ENCODE measurements at regions not wholly inside any gene's neighbourhood (a gene's known extent, or its start where the extent isn't known, plus 50 kb on each side); places are given as distances from the start of the nearest gene placed in this dataset.
"Not testable (repeated sequence)": the region's sequence is repeated elsewhere in the genome, so short reads cannot be mapped to it uniquely, and the experiment has no call there.

DNA sequence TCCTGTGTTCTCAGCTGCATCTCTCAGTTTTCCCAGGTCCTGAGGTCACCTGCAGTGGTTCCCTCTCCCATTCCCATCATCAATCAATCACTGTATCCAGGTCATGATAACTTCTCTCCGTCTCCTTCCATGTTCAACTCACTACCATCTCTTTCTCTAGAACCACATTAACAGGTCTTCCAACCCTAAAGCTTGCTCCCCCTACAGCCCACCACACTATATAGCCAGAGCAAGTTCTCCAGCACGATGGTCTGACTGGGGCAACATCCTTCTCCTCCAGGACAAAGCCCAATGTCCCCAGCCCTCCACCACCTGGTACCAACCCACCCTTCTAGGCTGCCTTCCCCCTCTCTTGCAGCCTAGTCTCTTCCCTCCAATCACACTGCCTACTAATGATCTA lies 241.6 kb downstream of the CDK5RAP2 start:
- DNase-seq (ENCODE audit: low read depth in 3 of 3), result no peak

DNA sequence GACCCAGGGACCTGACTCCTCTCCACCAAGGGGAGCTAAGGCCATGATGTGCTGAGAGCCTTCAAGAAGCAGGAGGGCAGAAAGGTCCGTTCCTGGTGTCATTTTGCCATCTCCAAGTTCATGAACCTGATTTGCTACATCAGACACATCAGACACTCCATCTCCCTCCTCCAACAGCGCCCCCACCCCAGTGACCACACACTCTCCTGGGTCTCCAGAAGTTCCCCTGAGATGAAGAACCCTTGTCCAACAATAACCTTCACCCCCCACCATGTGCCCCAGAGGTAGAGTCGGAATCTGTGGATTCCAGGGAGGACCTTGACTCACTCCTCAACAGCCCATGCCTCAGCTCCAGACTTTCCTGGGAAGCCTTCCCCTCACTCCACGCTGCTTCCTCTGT lies 242.8 kb downstream of the CDK5RAP2 start:
- DNase-seq (ENCODE audit: low read depth in 3 of 3), result no peak

DNA sequence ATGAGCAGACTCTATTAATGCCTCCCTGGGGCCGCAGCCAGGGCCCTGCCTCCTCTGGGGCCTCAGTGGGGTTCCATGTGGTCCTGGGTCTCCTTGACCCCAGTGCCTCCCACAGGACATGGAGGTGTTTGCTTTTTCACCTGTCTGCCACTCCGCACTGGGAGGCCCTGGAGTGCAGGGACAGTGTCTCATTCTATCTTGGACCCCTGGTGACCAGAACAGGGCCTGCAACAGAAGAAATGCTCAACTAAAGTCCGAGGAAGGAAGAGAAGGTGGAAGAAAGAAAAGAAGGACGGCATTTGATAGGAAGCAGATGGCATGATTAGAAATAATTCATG lies 243.2 kb downstream of the CDK5RAP2 start:
- no peak for DNase-seq (ENCODE audit: low read depth in 3 of 3)

GRCh38 chr9:120336021-120336752 lies 243.8 kb downstream of the CDK5RAP2 start:
- DNase-seq (ENCODE audit: low read depth in 3 of 3), result no peak

- no peak for DNase-seq (ENCODE audit: low read depth in 3 of 3)
Observed at GRCh38 chr9:120331913-120332312, 248.1 kb downstream of the CDK5RAP2 start.

DNA sequence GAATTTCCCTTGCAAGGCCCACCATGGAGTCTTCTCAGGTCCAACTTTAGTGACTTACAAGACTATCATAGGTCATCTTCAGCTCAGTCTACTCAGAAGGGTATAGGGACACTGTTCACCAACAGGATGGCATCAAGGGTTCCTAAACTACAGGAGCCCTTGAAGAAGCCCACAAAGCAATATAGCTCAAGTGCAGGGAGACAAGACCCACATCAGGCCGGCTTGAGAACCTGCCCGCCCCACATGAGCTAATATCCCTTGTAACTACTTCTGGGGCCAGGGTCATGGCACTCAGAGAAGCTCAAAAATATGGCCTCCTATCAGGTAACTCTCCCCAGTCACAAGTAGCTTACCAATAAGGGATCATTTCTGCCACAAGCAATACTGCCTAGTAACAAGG lies 249.9 kb downstream of the CDK5RAP2 start:
- no peak for DNase-seq (ENCODE audit: low read depth in 3 of 3)

DNA sequence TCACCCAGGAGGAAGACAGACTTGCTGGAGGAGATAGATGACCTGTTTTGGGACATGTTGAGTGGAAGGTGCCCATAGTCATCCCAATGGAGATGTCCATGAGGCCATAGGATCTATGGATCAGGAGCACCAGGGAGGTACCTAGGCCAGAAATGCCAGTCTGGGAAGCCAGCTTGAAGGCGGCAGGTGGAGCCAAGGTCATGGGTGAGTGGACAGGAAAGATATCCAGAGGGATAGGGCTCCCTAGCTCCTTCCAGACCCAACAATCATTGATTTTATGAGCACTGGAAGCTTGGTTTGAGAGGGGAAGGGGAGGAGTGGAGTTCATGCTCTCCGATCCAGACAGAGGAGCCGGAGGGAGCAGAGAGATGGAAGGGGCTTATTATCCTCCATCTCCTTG lies 252.6 kb downstream of the CDK5RAP2 start:
- DNase-seq (ENCODE audit: low read depth in 3 of 3), result no peak

- no peak for DNase-seq (ENCODE audit: low read depth in 3 of 3)
Observed at GRCh38 chr9:120326049-120326693, 253.8 kb downstream of the CDK5RAP2 start.

DNA sequence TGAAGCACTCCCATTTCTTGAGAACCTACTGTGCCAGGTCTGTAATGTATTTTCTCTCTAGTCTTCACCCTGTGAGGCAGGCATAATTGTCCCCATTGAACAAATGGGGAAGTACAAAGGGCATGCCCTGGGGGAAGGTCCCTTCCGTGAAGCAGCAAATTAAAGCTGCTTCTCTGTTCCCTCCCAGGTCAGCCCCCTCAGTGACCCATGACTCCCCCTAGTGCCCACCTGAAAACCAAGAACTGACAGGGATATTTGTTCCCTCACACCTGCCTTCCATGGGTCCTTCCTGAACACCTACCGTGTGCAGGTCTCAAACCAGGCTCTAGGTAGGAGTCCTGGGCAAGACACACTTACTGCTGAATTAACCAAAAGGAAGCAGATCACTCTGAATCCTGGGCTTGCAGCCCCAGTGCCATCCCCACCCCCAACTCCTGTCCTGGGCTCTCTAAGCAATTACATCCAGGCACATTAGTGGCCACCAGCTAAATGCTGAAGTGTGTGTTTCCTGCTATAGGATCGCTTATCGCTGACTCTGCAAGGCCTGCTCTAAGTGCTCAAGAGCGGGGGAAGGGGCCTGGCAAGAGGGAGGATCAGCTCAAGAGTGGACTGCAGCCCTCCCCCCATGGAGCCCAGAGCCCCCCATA lies 254.8 kb downstream of the CDK5RAP2 start:
- DNase-seq (ENCODE audit: low read depth in 3 of 3), result no peak

DNA sequence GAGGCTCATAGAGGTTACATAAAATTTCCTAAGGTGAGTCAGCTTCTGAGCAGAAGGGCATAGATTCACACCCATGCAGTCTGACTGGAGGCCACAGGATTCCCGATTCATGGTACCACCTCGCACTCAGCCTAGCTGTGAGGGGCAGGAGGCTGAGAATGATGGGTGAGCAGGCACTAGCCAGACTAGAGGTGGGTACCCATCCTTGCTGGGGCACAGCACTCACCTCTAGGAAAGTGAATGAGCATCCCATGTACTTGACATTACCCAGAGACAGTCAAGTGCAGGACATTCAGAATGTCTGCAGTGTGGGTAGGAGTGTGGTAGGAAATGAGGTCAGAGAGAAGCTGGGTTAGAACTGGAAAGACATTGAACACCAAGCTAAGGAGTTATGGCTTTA lies 255.5 kb downstream of the CDK5RAP2 start:
- no peak for DNase-seq (ENCODE audit: low read depth in 3 of 3)

- no peak for DNase-seq (ENCODE audit: low read depth in 3 of 3)
Observed at GRCh38 chr9:120323125-120323524, 256.8 kb downstream of the CDK5RAP2 start.

DNA sequence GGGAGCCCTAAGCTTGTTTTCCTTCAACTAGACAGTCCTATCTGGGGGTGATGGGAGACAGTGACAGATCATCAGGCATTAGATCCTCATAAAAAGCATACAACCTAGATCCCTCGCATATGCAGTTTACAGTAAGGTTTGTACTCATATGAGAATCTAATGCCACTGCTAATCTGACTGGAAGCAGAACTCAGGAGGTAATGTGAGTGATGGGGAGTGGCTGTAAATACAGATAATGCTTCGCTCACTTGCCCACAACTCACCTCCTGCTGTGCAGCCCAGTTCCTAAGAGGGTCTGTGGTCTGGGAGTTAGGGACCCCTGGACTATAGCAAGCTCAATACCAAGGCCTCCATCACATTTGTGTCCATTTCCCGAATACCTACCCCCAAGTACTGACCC lies 260.5 kb downstream of the CDK5RAP2 start:
- DNase-seq (ENCODE audit: low read depth in 3 of 3), result no peak

GRCh38 chr9:120315154-120315553 lies 264.8 kb downstream of the CDK5RAP2 start:
- no peak for DNase-seq (ENCODE audit: low read depth in 3 of 3)

- no peak for DNase-seq (ENCODE audit: low read depth in 3 of 3)
Observed at GRCh38 chr9:120312031-120312430, 267.9 kb downstream of the CDK5RAP2 start.

DNA sequence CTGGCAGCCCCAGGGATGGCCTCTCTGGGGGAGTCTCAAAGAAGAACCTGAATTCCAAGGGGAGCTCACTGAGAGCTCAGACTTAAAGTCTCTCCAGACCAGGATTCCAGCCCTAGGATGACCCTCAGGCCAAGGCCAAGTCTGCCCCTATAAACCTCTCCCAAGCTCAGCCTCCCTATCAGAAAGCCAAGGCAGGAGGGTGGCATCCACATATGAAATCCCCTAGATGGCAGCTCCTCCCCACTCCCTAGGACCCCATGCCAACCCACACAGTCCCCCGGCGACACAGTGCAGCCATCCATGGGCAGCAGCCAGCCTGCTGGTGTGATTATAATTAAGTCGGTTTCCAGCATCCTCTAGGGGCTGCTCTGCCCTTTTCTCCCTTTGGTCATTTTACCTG lies 269.9 kb downstream of the CDK5RAP2 start:
- DNase-seq (ENCODE audit: low read depth in 3 of 3), result no peak

DNA sequence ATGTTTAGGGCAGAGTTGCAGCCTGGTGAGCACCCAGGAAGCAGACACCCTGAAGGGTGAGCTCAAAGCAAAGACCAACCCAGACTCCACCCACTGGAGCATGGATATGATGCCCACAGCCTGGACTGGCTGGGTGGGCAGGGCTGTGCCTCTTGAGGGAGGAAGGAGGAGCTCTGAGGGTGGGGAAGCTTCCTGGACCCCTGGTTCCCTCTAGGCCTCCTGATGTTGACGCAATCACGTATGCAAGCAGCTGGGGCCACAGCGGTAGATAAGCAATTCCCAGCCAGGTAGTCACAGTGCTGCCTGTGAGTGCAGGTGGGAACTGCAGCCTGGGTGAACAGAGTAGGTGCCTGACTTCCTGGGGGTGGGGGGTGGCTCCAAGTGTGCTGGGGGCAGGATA lies 271.5 kb downstream of the CDK5RAP2 start:
- no peak for DNase-seq (ENCODE audit: low read depth in 3 of 3)

DNA sequence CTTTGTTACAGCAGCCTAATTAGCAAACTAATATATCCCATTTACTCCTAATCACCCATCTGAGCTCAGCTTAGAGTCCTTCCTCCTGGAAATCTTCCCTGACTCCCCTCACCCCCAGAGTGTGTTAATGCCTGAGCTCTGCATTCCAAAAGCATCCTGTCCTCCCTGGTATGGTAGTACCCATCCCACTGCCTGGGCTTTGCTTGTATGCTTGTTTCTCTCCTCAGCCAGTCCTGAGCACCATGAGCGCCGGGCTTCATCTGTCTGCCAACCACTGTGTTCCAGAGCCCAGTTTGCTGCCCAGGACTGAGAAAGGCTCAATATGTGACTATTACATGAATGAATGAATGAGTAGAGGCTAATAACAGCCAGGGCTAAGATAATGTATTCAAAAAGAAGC lies 272.4 kb downstream of the CDK5RAP2 start:
- no peak for DNase-seq (ENCODE audit: low read depth in 3 of 3)

GRCh38 chr9:120306561-120306960 lies 273.4 kb downstream of the CDK5RAP2 start:
- no peak for DNase-seq (ENCODE audit: low read depth in 3 of 3)

DNA sequence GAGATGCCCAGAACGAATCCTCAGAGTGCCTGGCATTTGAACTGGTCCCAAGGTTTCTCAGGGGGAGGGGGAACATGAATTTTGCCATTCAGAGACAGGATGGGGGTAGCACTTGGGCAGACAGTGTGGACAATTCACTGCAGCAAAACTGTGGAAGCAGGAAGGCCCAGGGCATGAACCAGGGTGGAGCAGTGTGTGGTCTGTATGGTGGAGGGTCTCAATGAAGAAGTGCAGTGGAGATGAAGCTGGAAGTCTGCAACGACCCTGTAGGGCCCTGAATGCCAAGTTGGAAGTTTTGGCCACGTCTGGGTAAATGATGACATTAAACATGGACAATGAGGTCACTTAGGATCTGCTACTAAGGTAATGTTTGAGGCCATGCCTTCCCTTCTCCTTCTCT lies 273.9 kb downstream of the CDK5RAP2 start:
- no peak for DNase-seq (ENCODE audit: low read depth in 3 of 3)

DNA sequence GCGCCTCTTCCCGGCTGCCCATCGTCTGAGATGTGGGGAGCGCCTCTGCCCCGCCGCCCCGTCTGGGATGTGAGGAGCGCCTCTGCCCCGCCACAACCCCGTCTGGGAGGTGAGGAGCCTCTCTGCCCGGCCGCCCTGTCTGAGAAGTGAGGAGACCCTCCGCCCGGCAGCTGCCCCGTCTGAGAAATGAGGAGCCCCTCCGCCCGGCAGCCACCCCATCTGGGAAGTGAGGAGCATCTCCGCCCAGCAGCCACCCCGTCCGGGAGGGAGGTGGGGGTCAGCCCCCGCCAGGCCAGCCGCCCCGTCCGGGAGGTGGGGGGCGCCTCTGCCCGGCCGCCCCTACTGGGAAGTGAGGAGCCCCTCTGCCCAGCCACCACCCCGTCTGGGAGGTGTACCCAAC lies 275.1 kb downstream of the CDK5RAP2 start:
- DNase-seq (ENCODE audit: low read depth in 3 of 3), result not testable (repeated sequence)

GRCh38 chr9:120303519-120303918 lies 276.4 kb downstream of the CDK5RAP2 start:
- no peak for DNase-seq (ENCODE audit: low read depth in 3 of 3)

DNA sequence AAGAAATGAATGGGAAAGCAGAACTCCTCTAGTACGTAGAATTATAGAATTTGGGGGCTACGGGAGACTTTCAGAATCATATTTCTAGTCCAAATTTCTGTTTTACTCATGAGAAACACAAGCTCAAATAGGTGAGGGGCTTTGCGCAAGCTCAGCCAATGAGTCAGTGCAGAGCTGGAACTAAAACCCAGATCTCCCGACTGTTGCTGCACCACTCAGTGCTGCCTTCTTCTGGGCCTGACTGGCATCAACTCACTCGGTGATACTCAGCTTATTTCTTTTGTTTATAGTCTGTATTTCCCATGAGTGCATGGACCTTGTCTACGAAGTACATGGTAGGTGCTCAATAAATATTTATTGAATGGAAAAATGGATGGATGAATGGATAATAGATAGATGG lies 280.2 kb downstream of the CDK5RAP2 start:
- DNase-seq (ENCODE audit: low read depth in 3 of 3), result no peak

GRCh38 chr9:120294003-120294402 lies 286.0 kb downstream of the CDK5RAP2 start:
- DNase-seq (ENCODE audit: low read depth in 3 of 3), result no peak

Data from stimulated activated CD4-positive, alpha-beta T cell treated with anti-CD3 and anti-CD28 coated beads, TNF-alpha, amount 100 ng/mL, for 48 hours (primary cell).